HG03378 (cell line): ENCODE measurements at regions not wholly inside any gene's neighbourhood (a gene's known extent, or its start where the extent isn't known, plus 50 kb on each side); places are given as distances from the start of the nearest gene placed in this dataset.
"Not testable (repeated sequence)": the region's sequence is repeated elsewhere in the genome, so short reads cannot be mapped to it uniquely, and the experiment has no call there.

ENCODE experiments used
- ATAC-seq: cut with Tn5 transposase; IDR thresholded peaks from one replicate; pipeline ENCODE4 v1.9.1; 2021; ENCODE audit warnings: mild to moderate bottlenecking, moderate library complexity; ENCODE audit not compliant: unreplicated experiment

- ATAC-seq = no peak
Observed at GRCh38 chr3:94472511-94472910, 409.6 kb downstream of the NSUN3 start.

- ATAC-seq = no peak
Observed at GRCh38 chr3:94481226-94481898, 418.5 kb downstream of the NSUN3 start.

GRCh38 chr3:94482686-94483085 is 419.8 kb downstream of the NSUN3 start:
- no peak for ATAC-seq

GRCh38 chr3:94483403-94483802 is 420.5 kb downstream of the NSUN3 start:
- no peak for ATAC-seq

- no peak for ATAC-seq
Observed at GRCh38 chr3:94494992-94495391, 432.1 kb downstream of the NSUN3 start.

GRCh38 chr3:94500146-94500545 is 437.3 kb downstream of the NSUN3 start:
- no peak for ATAC-seq

- ATAC-seq = not testable (repeated sequence)
Observed at GRCh38 chr3:94507354-94507753, 444.5 kb downstream of the NSUN3 start.

- no peak for ATAC-seq
Observed at GRCh38 chr3:94512876-94513275, 450.0 kb downstream of the NSUN3 start.

- no peak for ATAC-seq
Observed at GRCh38 chr3:94513600-94513999, 450.7 kb downstream of the NSUN3 start.

- no peak for ATAC-seq
Observed at GRCh38 chr3:94515983-94516382, 453.1 kb downstream of the NSUN3 start.

- no peak for ATAC-seq
Observed at GRCh38 chr3:94520364-94520763, 457.5 kb downstream of the NSUN3 start.

- ATAC-seq = no peak
Observed at GRCh38 chr3:94522488-94522887, 459.6 kb downstream of the NSUN3 start.

GRCh38 chr3:94524102-94524919 is 461.4 kb downstream of the NSUN3 start:
- no peak for ATAC-seq

- ATAC-seq = no peak
Observed at GRCh38 chr3:94525043-94525442, 462.2 kb downstream of the NSUN3 start.

- no peak for ATAC-seq
Observed at GRCh38 chr3:94529816-94530215, 467.0 kb downstream of the NSUN3 start.

- ATAC-seq = no peak
Observed at GRCh38 chr3:94532951-94533350, 470.1 kb downstream of the NSUN3 start.

- no peak for ATAC-seq
Observed at GRCh38 chr3:94539937-94540336, 477.1 kb downstream of the NSUN3 start.

- no peak for ATAC-seq
Observed at GRCh38 chr3:94543161-94543560, 480.3 kb downstream of the NSUN3 start.

- ATAC-seq = no peak
Observed at GRCh38 chr3:94544131-94544789, 481.4 kb downstream of the NSUN3 start.

- no peak for ATAC-seq
Observed at GRCh38 chr3:94548581-94549316, 485.9 kb downstream of the NSUN3 start.

- ATAC-seq = no peak
Observed at GRCh38 chr3:94561094-94561493, 498.2 kb downstream of the NSUN3 start.
